GM12878 (cell line): ENCODE measurements at regions not wholly inside any gene's neighbourhood (a gene's known extent, or its start where the extent isn't known, plus 50 kb on each side); places are given as distances from the start of the nearest gene placed in this dataset.

ENCODE experiments used
- ATAC-seq: fragments of 200-7000 bp; cut with Tn5 transposase; 3 replicates; pipeline ENCODE4 v1.9.1; 2020; ENCODE audit warnings: mild to moderate bottlenecking, moderate library complexity
- BruUV-seq: library from RNA; stranded (reverse); fragments of 400-500 nt; replicated peaks from 2 replicates; lab custom pipeline; 2021; lab: Mats Ljungman, UMichigan
- CTCF ChIA-PET: fragments of 300-600 bp; sonication (Branson Sonifier 250); formaldehyde crosslinking; extraction: SDS; loops from one replicate; lab custom pipeline; 2021; ENCODE audit warnings: inconsistent platforms; lab: Yijun Ruan, JAX
- POLR2A ChIA-PET: fragments of 350-600 bp; formaldehyde crosslinking; extraction: SDS; loops from one replicate; lab custom pipeline; 2021; ENCODE audit warnings: inconsistent platforms; lab: Charles Lee
- RAD21 ChIA-PET: fragments of 300-600 bp; sonication (Branson Sonifier 250); formaldehyde crosslinking; loops from one replicate; lab custom pipeline; 2023; ENCODE audit warnings: antibody characterized with exemption; ENCODE audit not compliant: unreplicated experiment; lab: Charles Lee
- SMC1A ChIA-PET: fragments of 300-600 bp; sonication (Branson Sonifier 250); formaldehyde crosslinking; loops from one replicate; lab custom pipeline; 2023; ENCODE audit not compliant: unreplicated experiment, uncharacterized antibody; lab: Charles Lee
- DNase-seq: peaks from one replicate; pipeline ENCODE4 v3.0.0-alpha.2; 2011; ENCODE audit warnings: low read depth, low spot score
- FAIRE-seq: peaks from 3 replicates; lab custom pipeline; 2011; peaks lifted over from hg19 to GRCh38; lab: Jason Lieb, UNC
- H2AFZ ChIP-seq: 2 replicates; pipeline ENCODE4 v1.6.0; 2011; ENCODE audit warnings: low read depth, low read length, control low read depth; ENCODE audit not compliant: control insufficient read depth
- H3K27ac ChIP-seq: 2 replicates; pipeline ENCODE4 v1.5.1; 2011; ENCODE audit warnings: control low read depth; ENCODE audit not compliant: control insufficient read depth, insufficient read depth
- H3K27me3 ChIP-seq, 2 experiments: replicated peaks in 1 of 2; 2 replicates each; pipeline versions ENCODE4 v1.6.0 to v1.6.1; 2011; ENCODE audit warnings: low read length in 1 of 2; ENCODE audit not compliant: control insufficient read depth in 2 of 2, insufficient read depth in 2 of 2
- H3K36me3 ChIP-seq, 2 experiments: 2 replicates each; pipeline ENCODE4 v1.5.1; 2011; ENCODE audit warnings: low read length in 1 of 2; ENCODE audit not compliant: control insufficient read depth in 2 of 2, insufficient read depth in 2 of 2
- H3K4me1 ChIP-seq: 2 replicates; pipeline ENCODE4 v1.6.1; 2011; ENCODE audit warnings: mild to moderate bottlenecking, low read length, moderate library complexity, mixed read lengths; ENCODE audit not compliant: control insufficient read depth, insufficient read depth
- H3K4me2 ChIP-seq: 2 replicates; pipeline ENCODE4 v1.6.0; 2011; ENCODE audit warnings: control low read depth; ENCODE audit not compliant: control insufficient read depth, insufficient read depth
- H3K4me3 ChIP-seq: fragments of 200-600 bp; sonication (generic); 2 replicates; pipeline ENCODE4 v1.5.1; 2016
- H3K79me2 ChIP-seq: 2 replicates; pipeline ENCODE4 v1.6.0; 2011; ENCODE audit warnings: low read length; ENCODE audit not compliant: control insufficient read depth, insufficient read depth
- H3K9ac ChIP-seq: 2 replicates; pipeline ENCODE4 v1.8.0; 2011; ENCODE audit warnings: low read length, control low read depth, mixed read lengths; ENCODE audit not compliant: control insufficient read depth, insufficient read depth
- H3K9me3 ChIP-seq: replicated peaks from 3 replicates; pipeline ENCODE4 v1.5.1; 2011; ENCODE audit warnings: mild to moderate bottlenecking, low read length; ENCODE audit not compliant: control insufficient read depth, insufficient read depth
- H4K20me1 ChIP-seq: 2 replicates; pipeline ENCODE4 v1.6.0; 2011; ENCODE audit not compliant: control insufficient read depth, insufficient read depth
- BHLHE40 ChIP-seq, 2 experiments: fragments of 450-650 bp in 1 of 2; IDR thresholded peaks; 2 replicates each; pipeline ENCODE4 v1.6.1; 2011 to 2017; ENCODE audit warnings: low read depth in 2 of 2, borderline replicate concordance in 1 of 2, improper control_type of control experiment in 1 of 2, low read length in 1 of 2, mild to moderate bottlenecking in 1 of 2
- CHD1 ChIP-seq: IDR thresholded peaks from 2 replicates; pipeline ENCODE4 v1.6.1; 2012; ENCODE audit warnings: low read depth, low read length, improper control_type of control experiment
- CREB1 ChIP-seq: IDR thresholded peaks from 2 replicates; pipeline ENCODE4 v1.6.1; 2012; ENCODE audit warnings: low read depth, mild to moderate bottlenecking, inconsistent platforms
- KLF5 ChIP-seq: fragments of 450-650 bp; IDR thresholded peaks from 2 replicates; pipeline ENCODE4 v1.6.1; 2014; ENCODE audit warnings: mild to moderate bottlenecking; ENCODE audit not compliant: partially characterized antibody
- MEF2A ChIP-seq: IDR thresholded peaks from 2 replicates; pipeline ENCODE4 v1.6.1; 2011; ENCODE audit warnings: low read depth, mild to moderate bottlenecking, low read length, moderate library complexity; ENCODE audit not compliant: insufficient read depth
- MTA3 ChIP-seq: IDR thresholded peaks from 2 replicates; pipeline ENCODE4 v1.6.1; 2012; ENCODE audit warnings: low read length, inconsistent platforms, borderline replicate concordance
- MYB ChIP-seq: fragments of 150-350 bp; IDR thresholded peaks from 2 replicates; pipeline ENCODE4 v1.6.1; 2014; ENCODE audit warnings: mild to moderate bottlenecking, low read depth, low read length, borderline replicate concordance
- NR2C1 ChIP-seq: fragments of 450-650 bp; IDR thresholded peaks from 2 replicates; pipeline ENCODE4 v1.6.1; 2017; ENCODE audit warnings: antibody characterized with exemption, mild to moderate bottlenecking, moderate library complexity
- SUZ12 ChIP-seq: fragments of 200-600 bp; sonication (generic); IDR thresholded peaks from one replicate; pipeline ENCODE4 v1.6.1; 2018; ENCODE audit warnings: antibody characterized with exemption, mild to moderate bottlenecking; ENCODE audit not compliant: unreplicated experiment
- TARDBP ChIP-seq: IDR thresholded peaks from 2 replicates; pipeline ENCODE4 v1.6.1; 2016; ENCODE audit warnings: borderline replicate concordance
- TBL1XR1 ChIP-seq: IDR thresholded peaks from 2 replicates; pipeline ENCODE4 v1.6.1; 2012; ENCODE audit warnings: low read depth, low read length, improper control_type of control experiment
- YBX1 ChIP-seq: fragments of 450-650 bp; IDR thresholded peaks from 2 replicates; pipeline ENCODE4 v1.6.1; 2016; ENCODE audit warnings: antibody characterized with exemption
- WGBS: methylation state at CpG from one replicate; pipeline ENCODE4 v1.1.6; 2016; ENCODE audit warnings: low lambda C conversion rate; ENCODE audit not compliant: insufficient replicate concordance, insufficient coverage; ENCODE audit errors: missing lambda C conversion rate; 5-methylcytosine and 5-hydroxymethylcytosine counted together
- in situ Hi-C: fragments of 300-500 bp; cut with MboI; formaldehyde crosslinking; loops from 9 replicates; pipeline ENCODE4 v1.14.3; 2018; ENCODE audit warnings: mixed read lengths
- intact Hi-C: fragments of 100-400 bp; cut with micrococcal nuclease; formaldehyde crosslinking; loops from one replicate; pipeline ENCODE4 v1.14.2; 2022; ENCODE audit not compliant: unreplicated experiment
- TF ChIP-seq, protein P1 (sequence below): IDR thresholded peaks from 2 replicates; pipeline ENCODE4 v1.6.1; 2012; ENCODE audit warnings: improper control_type of control experiment, low read depth, low read length; ENCODE audit not compliant: insufficient replicate concordance

DNA sequence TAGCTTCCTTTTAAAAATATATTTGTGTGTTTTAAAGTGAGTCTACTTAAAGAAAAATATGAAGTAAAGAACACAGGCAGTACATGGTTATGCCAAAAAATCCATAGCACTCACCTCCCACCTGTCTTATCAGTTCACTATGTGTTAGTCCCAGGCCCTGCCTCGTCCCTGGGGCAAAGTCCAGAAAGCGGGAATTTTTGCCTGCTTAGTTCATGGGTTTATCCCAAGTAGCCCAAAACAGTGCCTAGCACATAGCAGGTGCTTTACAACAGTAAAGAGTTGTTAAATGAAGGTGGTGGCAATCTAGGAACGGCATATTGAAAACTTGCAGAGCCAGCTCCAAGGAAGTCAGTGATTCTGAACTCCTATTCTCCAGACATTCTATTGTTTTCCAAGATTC lies 154.0 kb downstream of the MN1 start:
- SMC1A ChIA-PET = no interaction called here
- BruUV-seq = no TSS peak
- CTCF ChIA-PET = no interaction called here

More for the DNA sequence above, 154.0 kb downstream of the MN1 start:
- Histone ChIP-seq H3K4me1 (no peaks in the 10 kb centered on the region), H3K27ac (no peak overlapping the region), H3K9me3 (no peaks in the 10 kb centered on the region; the same call in 2 of the 3 replicates), H3K4me2 (no peak overlapping the region), H2AFZ (no peak overlapping the region)
- intact Hi-C loops = no loop called here
- no peak for DNase-seq
- in situ Hi-C loops = no loop called here
- TF ChIP-seq MEF2A = no peak
- TF ChIP-seq SUZ12 = no peak
- no peak for TF ChIP-seq KLF5
- no peak for TF ChIP-seq MTA3
- TF ChIP-seq CREB1 = no peak
- no peak for TF ChIP-seq NR2C1
- TF ChIP-seq YBX1 = no peak
- TF ChIP-seq CHD1 = no peak
- TF ChIP-seq TARDBP = no peak
- no peak for TF ChIP-seq MYB
- no peak for TF ChIP-seq TBL1XR1
- TF ChIP-seq, protein P1, sequence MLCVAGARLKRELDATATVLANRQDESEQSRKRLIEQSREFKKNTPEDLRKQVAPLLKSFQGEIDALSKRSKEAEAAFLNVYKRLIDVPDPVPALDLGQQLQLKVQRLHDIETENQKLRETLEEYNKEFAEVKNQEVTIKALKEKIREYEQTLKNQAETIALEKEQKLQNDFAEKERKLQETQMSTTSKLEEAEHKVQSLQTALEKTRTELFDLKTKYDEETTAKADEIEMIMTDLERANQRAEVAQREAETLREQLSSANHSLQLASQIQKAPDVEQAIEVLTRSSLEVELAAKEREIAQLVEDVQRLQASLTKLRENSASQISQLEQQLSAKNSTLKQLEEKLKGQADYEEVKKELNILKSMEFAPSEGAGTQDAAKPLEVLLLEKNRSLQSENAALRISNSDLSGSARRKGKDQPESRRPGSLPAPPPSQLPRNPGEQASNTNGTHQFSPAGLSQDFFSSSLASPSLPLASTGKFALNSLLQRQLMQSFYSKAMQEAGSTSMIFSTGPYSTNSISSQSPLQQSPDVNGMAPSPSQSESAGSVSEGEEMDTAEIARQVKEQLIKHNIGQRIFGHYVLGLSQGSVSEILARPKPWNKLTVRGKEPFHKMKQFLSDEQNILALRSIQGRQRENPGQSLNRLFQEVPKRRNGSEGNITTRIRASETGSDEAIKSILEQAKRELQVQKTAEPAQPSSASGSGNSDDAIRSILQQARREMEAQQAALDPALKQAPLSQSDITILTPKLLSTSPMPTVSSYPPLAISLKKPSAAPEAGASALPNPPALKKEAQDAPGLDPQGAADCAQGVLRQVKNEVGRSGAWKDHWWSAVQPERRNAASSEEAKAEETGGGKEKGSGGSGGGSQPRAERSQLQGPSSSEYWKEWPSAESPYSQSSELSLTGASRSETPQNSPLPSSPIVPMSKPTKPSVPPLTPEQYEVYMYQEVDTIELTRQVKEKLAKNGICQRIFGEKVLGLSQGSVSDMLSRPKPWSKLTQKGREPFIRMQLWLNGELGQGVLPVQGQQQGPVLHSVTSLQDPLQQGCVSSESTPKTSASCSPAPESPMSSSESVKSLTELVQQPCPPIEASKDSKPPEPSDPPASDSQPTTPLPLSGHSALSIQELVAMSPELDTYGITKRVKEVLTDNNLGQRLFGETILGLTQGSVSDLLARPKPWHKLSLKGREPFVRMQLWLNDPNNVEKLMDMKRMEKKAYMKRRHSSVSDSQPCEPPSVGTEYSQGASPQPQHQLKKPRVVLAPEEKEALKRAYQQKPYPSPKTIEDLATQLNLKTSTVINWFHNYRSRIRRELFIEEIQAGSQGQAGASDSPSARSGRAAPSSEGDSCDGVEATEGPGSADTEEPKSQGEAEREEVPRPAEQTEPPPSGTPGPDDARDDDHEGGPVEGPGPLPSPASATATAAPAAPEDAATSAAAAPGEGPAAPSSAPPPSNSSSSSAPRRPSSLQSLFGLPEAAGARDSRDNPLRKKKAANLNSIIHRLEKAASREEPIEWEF = no peak
- no peak for TF ChIP-seq BHLHE40 (IDR thresholded peaks at IDR 0.05; ENCODE audit: borderline replicate concordance in 1 of 2, low read depth in 2 of 2, low read length in 1 of 2)
- TF ChIP-seq, all 136 proteins: peak for 0
- H3K79me2 ChIP-seq = no peaks in the 10 kb centered on the region
- no peaks in the 10 kb centered on the region for H3K27me3 ChIP-seq
- H3K4me3 ChIP-seq = no peak overlapping the region
- POLR2A ChIA-PET = no interaction called here
- no peaks in the 10 kb centered on the region for H3K36me3 ChIP-seq
- RAD21 ChIA-PET = no interaction called here
- WGBS = 2% methylated on average over 3 of the region's 3 CpGs
- ATAC-seq (no peak), FAIRE-seq (no peak)
- no peaks in the 10 kb centered on the region for H4K20me1 ChIP-seq
- H3K9ac ChIP-seq = no peak overlapping the region
